ENCODE measurements at regions not wholly inside any gene's neighbourhood (a gene's known extent, or its start where the extent isn't known, plus 50 kb on each side); places are given as distances from the start of the nearest gene placed in this dataset.
A peak's percentile ranks its signal among the peaks of the same experiment; 100 is the strongest.

- no peaks in the 10 kb centered on the region for H3K9me3 Mint-ChIP-seq (ENCODE audit: low read depth, unreplicated experiment)
- H3K36me3 Mint-ChIP-seq (ENCODE audit: insufficient read depth, unreplicated experiment), result no peaks in the 10 kb centered on the region
- BruUV-seq (replicated peaks), result no TSS peak
- peaks cover 10% of the 10 kb centered on the region for H3K4me1 Mint-ChIP-seq (ENCODE audit: low read depth, unreplicated experiment)
- TF ChIP-seq, protein P1, sequence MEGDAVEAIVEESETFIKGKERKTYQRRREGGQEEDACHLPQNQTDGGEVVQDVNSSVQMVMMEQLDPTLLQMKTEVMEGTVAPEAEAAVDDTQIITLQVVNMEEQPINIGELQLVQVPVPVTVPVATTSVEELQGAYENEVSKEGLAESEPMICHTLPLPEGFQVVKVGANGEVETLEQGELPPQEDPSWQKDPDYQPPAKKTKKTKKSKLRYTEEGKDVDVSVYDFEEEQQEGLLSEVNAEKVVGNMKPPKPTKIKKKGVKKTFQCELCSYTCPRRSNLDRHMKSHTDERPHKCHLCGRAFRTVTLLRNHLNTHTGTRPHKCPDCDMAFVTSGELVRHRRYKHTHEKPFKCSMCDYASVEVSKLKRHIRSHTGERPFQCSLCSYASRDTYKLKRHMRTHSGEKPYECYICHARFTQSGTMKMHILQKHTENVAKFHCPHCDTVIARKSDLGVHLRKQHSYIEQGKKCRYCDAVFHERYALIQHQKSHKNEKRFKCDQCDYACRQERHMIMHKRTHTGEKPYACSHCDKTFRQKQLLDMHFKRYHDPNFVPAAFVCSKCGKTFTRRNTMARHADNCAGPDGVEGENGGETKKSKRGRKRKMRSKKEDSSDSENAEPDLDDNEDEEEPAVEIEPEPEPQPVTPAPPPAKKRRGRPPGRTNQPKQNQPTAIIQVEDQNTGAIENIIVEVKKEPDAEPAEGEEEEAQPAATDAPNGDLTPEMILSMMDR (IDR thresholded peaks at IDR 0.05; ENCODE audit: unreplicated experiment), result no peak
- DNase-seq, result no peak
- no peak overlapping the region for H3K27ac Mint-ChIP-seq (ENCODE audit: unreplicated experiment)
- H3K4me3 Mint-ChIP-seq (ENCODE audit: low read depth, unreplicated experiment), result no peak overlapping the region
- intact Hi-C loops (cut with micrococcal nuclease; ENCODE audit: unreplicated experiment), result no loop called here
- CTCF ChIA-PET, result no interaction called here
- H3K27me3 Mint-ChIP-seq (ENCODE audit: unreplicated experiment), result peaks cover 60% of the 10 kb centered on the region
Observed at GRCh38 chr2:16615687-16616615, 49.7 kb downstream of the CYRIA start.

DNA sequence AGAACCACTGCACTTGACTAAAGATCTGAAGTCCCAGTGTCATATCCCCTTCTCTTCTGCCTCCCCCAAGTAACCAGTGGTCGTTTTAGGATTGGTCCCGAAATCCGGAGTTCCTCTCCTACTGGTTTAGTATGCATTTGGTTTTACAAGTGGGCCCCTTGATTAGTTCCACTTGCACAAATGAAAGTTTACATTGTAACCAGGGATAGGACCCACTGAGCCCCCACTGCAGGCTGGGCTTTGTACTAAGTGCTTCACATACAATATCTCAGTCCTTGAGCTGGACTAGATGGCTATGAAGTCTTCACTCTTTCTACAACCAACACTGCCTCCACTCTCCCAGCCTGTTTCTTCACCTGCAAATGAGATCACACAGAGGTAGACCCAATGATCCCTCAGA lies 50.4 kb downstream of the CYRIA start:
- CTCF ChIA-PET, result no interaction called here
- TF ChIP-seq, protein P1 (IDR thresholded peaks at IDR 0.05; ENCODE audit: unreplicated experiment), result no peak
- Mint-ChIP-seq H3K27ac (ENCODE audit: unreplicated experiment) (no peak overlapping the region), H3K27me3 (ENCODE audit: unreplicated experiment) (peaks cover 57% of the 10 kb centered on the region), H3K9me3 (ENCODE audit: low read depth, unreplicated experiment) (no peaks in the 10 kb centered on the region), H3K4me1 (ENCODE audit: low read depth, unreplicated experiment) (peaks cover 10% of the 10 kb centered on the region), H3K4me3 (ENCODE audit: low read depth, unreplicated experiment) (no peak overlapping the region), H3K36me3 (ENCODE audit: insufficient read depth, unreplicated experiment) (no peaks in the 10 kb centered on the region)
- BruUV-seq (replicated peaks), result no TSS peak
- no peak for DNase-seq
- intact Hi-C loops (cut with micrococcal nuclease; ENCODE audit: unreplicated experiment), result no loop called here

DNA sequence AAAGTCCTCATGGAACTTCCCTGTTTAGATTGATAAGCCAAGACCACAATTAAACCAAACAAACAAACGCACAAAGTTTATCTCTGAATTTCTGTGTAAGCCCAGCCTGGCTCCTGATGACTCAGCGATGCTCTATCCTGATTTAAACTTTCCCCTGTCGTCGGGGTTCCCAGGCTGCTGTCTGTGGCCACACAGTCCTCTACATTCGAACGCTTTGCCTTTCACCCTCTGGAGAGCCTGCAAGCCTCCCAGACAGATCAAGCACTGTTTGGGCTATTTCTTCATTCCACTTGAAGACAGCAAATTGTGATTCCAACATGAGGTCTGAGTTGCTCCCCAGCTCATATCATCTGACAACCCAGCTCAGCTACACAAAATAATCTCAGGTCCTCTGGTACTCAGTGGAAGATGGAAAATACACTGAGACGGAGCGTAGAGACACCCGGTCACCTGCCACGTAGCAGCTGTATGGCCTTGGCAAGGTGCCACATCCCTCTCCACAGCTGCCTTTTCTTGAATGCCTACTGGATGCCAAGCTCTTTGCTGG lies 51.2 kb downstream of the CYRIA start:
- H3K9me3 Mint-ChIP-seq (ENCODE audit: low read depth, unreplicated experiment), result no peaks in the 10 kb centered on the region
- H3K4me1 Mint-ChIP-seq (ENCODE audit: low read depth, unreplicated experiment), result peaks cover 10% of the 10 kb centered on the region
- peaks cover 48% of the 10 kb centered on the region for H3K27me3 Mint-ChIP-seq (ENCODE audit: unreplicated experiment)
- CTCF ChIA-PET, result interaction anchor here (1.0 to 2.1 kb wide), 5 partner anchors 139 to 1057 kb away, joined by 3 to 35 read pairs (median 5); no protein-coding TSS in a partner anchor
- no peaks in the 10 kb centered on the region for H3K36me3 Mint-ChIP-seq (ENCODE audit: insufficient read depth, unreplicated experiment)
- no peak for DNase-seq
- intact Hi-C loops (cut with micrococcal nuclease; ENCODE audit: unreplicated experiment), result no loop called here
- no TSS peak for BruUV-seq (replicated peaks)
- no peak overlapping the region for H3K27ac Mint-ChIP-seq (ENCODE audit: unreplicated experiment)
- no peak overlapping the region for H3K4me3 Mint-ChIP-seq (ENCODE audit: low read depth, unreplicated experiment)
- TF ChIP-seq, protein P1 (IDR thresholded peaks at IDR 0.05; ENCODE audit: unreplicated experiment), result no peak

GRCh38 chr2:16613539-16614011 lies 52.1 kb downstream of the CYRIA start:
- TF ChIP-seq, protein P1 (IDR thresholded peaks at IDR 0.05; ENCODE audit: unreplicated experiment), result peak; percentile 15
- intact Hi-C loops (cut with micrococcal nuclease; ENCODE audit: unreplicated experiment), result loop anchor here (1.0 kb wide), 1 partner anchor 144 kb away; no protein-coding TSS in a partner anchor
- DNase-seq, result no peak
- Mint-ChIP-seq H3K36me3 (ENCODE audit: insufficient read depth, unreplicated experiment) (no peaks in the 10 kb centered on the region), H3K27me3 (ENCODE audit: unreplicated experiment) (peaks cover 47% of the 10 kb centered on the region), H3K4me1 (ENCODE audit: low read depth, unreplicated experiment) (peaks cover 10% of the 10 kb centered on the region), H3K9me3 (ENCODE audit: low read depth, unreplicated experiment) (no peaks in the 10 kb centered on the region), H3K4me3 (ENCODE audit: low read depth, unreplicated experiment) (no peak overlapping the region), H3K27ac (ENCODE audit: unreplicated experiment) (no peak overlapping the region)
- BruUV-seq (replicated peaks), result no TSS peak
- CTCF ChIA-PET, result interaction anchor here (0.6 to 2.1 kb wide), 7 partner anchors 37 to 1058 kb away, joined by 3 to 35 read pairs (median 5); no protein-coding TSS in a partner anchor

All from Calu3 (cell line).